LNCaP clone FGC (cell line): ENCODE measurements at regions not wholly inside any gene's neighbourhood (a gene's known extent, or its start where the extent isn't known, plus 50 kb on each side); places are given as distances from the start of the nearest gene placed in this dataset.
A peak's percentile ranks its signal among the peaks of the same experiment; 100 is the strongest.

Source experiments
- DNase-seq: peaks from one replicate; pipeline ENCODE4 v3.0.0-alpha.2; 2011; ENCODE audit warnings: low read depth
- H3K4me3 ChIP-seq: 2 replicates; pipeline ENCODE4 v1.5.1; 2011; ENCODE audit warnings: mild to moderate bottlenecking, low read depth, low read length, control low read depth
- CTCF ChIP-seq: IDR thresholded peaks from 2 replicates; pipeline ENCODE4 v1.5.1; 2012; ENCODE audit warnings: mild to moderate bottlenecking; ENCODE audit not compliant: control insufficient read depth, insufficient read depth; ENCODE audit errors: extremely low read depth

DNA sequence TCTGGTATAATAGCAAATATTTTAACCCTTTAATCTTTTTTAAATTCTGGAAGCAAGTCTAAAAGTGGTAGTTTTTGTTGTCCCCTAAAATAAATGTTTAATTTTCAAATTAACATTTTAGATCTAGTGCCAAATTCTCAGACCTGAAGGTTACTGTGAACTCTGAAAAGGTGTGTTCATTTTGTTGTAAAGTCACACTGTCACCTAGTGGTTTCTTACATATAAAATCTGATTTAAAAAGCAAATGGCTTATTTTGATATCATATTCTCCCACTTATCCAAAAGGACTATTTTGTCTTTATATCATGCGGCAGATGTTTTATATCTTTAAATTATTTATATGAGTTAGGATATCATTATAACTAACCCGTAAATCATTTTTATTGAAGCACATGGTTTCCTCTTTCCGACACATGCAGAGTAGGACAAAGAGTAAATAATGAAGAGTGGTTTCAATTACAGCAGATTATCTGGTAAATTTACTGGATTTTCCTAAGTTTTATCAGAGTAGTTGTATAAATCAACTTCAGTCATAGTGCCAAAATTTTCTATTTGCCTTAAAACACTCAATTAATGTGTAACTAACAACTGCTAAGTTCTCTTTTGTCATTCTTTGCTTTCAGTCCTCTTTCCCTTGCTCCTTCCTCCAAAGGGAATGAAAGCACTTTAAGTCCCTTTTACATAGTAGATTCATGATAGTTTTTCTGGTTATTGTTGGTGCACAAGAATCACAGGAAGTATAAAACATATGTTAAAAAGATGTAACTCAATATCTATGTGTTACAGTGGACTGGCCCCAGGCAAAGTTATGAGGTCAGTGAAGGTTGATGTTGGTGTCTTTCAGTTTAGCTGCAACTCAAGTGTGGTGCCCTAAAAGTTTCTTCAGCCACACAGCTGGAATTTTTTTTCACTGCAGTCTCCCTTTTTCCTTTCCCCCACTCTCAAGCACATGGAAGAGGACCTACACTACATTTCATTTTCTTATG lies 189.6 kb downstream of the COX7C start:
- no peak for DNase-seq
- peak; percentile 24 for TF ChIP-seq CTCF
- H3K4me3 ChIP-seq, result no peak overlapping the region

GRCh38 chr5:86814315-86814714 lies 196.6 kb downstream of the COX7C start:
- TF ChIP-seq CTCF, result no peak
- DNase-seq, result no peak
- H3K4me3 ChIP-seq, result no peak overlapping the region

- no peak for DNase-seq
These were observed 197.2 kb downstream of the COX7C start for GRCh38 chr5:86814907-86815306.

GRCh38 chr5:86824637-86825036 lies 206.9 kb downstream of the COX7C start:
- no peak for DNase-seq
- no peak for TF ChIP-seq CTCF
- H3K4me3 ChIP-seq, result no peak overlapping the region

More at GRCh38 chr5:86814907-86815306, 197.2 kb downstream of the COX7C start:
- TF ChIP-seq CTCF, result no peak
- no peak overlapping the region for H3K4me3 ChIP-seq

DNA sequence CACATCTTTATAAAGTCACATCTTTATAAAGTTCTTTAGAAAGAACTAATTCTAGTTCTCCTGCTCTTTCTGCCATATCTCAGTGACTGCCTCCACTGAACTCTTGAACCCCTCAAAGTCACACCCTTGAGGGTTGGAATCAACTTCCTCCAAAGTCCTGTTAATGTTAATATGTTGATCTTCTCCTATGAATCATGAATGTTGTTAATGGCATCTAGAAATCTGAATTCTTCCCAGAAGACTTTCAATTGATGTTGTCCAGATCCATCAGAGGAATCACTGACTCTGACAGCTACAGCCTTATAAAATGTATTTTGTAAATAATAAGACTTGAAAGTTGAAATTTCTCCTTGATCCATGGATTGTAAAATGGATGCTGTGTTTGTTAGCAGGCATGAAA lies 213.4 kb downstream of the COX7C start:
- no peak for DNase-seq
- no peak for TF ChIP-seq CTCF

DNA sequence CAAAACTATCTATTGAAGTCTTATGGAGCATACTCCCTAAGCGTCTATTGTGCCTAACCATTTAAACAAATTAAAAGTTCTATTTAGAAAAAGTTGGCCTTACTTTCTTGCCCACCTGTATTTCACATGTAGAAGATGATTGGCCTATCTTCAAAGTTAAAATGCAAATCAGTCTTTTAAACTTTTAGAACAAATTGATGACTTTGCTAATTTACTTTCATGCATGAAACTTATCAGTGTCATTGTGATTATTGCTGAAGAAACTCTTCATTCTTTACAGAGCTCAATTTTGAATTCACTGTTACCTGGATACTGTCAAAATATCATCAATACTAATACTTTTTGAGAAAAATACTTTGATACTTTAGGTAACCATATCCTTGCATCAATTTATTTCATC lies 216.1 kb downstream of the COX7C start:
- no peak for DNase-seq
- H3K4me3 ChIP-seq, result no peak overlapping the region
- no peak for TF ChIP-seq CTCF

More for the DNA sequence above, 213.4 kb downstream of the COX7C start:
- H3K4me3 ChIP-seq, result no peak overlapping the region
